Upper lobe of left lung (tissue), 4 donors: ENCODE measurements at regions not wholly inside any gene's neighbourhood (a gene's known extent, or its start where the extent isn't known, plus 50 kb on each side); places are given as distances from the start of the nearest gene placed in this dataset.
"Not testable (repeated sequence)": the region's sequence is repeated elsewhere in the genome, so short reads cannot be mapped to it uniquely, and the experiment has no call there.

Source experiments
- EP300 ChIP-seq, 4 donors: sonication (generic); formaldehyde crosslinking; IDR thresholded peaks; one replicate each; pipeline ENCODE4 v1.5.1; 2017; ENCODE audit warnings: antibody characterized with exemption in 4 of 4, control low read depth in 2 of 4
- POLR2A ChIP-seq, 4 donors: fragments of 450-650 bp; IDR thresholded peaks; one replicate each; pipeline ENCODE4 v1.5.1; 2016 to 2017; ENCODE audit warnings: antibody characterized with exemption in 4 of 4, mild to moderate bottlenecking in 2 of 4
- POLR2AphosphoS5 ChIP-seq, 2 donors: sonication (generic); formaldehyde crosslinking; IDR thresholded peaks; one replicate each; pipeline ENCODE4 v1.5.1; 2017; ENCODE audit warnings: antibody characterized with exemption in 2 of 2
- TF ChIP-seq, protein P1 (sequence below), 6 experiments: fragments of 450-650 bp in 4 of 6; fragments of 200-600 bp in 2 of 6; sonication (generic) in 2 of 6; IDR thresholded peaks; one replicate each; pipeline ENCODE4 v1.5.1; 2016 to 2019; ENCODE audit warnings: antibody characterized with exemption in 6 of 6

DNA sequence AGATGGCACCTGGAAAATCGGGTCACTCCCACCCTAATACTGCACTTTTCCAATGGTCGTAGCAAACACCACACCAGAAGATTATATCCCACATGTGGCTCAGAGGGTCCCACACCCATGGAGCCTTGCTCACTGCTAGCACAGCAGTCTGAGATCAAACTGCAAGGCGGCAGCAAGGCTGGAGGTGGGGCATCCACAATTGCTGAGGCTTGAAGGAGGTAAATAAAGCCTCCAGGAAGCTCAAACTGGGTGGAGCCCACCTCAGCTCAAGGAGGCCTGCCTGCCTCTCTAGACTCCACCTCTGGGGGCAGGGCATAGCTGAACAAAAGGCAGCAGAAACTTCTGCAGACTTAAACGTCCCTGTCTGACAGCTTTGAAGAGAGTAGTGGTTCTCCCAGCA is 192.0 kb upstream of the SCN7A start:
- TF ChIP-seq, protein P1, sequence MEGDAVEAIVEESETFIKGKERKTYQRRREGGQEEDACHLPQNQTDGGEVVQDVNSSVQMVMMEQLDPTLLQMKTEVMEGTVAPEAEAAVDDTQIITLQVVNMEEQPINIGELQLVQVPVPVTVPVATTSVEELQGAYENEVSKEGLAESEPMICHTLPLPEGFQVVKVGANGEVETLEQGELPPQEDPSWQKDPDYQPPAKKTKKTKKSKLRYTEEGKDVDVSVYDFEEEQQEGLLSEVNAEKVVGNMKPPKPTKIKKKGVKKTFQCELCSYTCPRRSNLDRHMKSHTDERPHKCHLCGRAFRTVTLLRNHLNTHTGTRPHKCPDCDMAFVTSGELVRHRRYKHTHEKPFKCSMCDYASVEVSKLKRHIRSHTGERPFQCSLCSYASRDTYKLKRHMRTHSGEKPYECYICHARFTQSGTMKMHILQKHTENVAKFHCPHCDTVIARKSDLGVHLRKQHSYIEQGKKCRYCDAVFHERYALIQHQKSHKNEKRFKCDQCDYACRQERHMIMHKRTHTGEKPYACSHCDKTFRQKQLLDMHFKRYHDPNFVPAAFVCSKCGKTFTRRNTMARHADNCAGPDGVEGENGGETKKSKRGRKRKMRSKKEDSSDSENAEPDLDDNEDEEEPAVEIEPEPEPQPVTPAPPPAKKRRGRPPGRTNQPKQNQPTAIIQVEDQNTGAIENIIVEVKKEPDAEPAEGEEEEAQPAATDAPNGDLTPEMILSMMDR (IDR thresholded peaks at IDR 0.05), result not testable (repeated sequence)
- TF ChIP-seq EP300, POLR2AphosphoS5, POLR2A (IDR thresholded peaks at IDR 0.05): not testable (repeated sequence)
